CD4-positive, alpha-beta T cell treated with Interleukin-4 for 1 hour (primary cell): ENCODE measurements at regions not wholly inside any gene's neighbourhood (a gene's known extent, or its start where the extent isn't known, plus 50 kb on each side); places are given as distances from the start of the nearest gene placed in this dataset.
A peak's percentile ranks its signal among the peaks of the same experiment; 100 is the strongest.

ENCODE experiments used
- DNase-seq, 2 donors: peaks; one replicate each; pipeline ENCODE4 v3.0.0-alpha.2; 2020 to 2022

- DNase-seq, result no peak
These were observed 546.9 kb upstream of the GHITM start for GRCh38 chr10:83592337-83592935.

- peak in 1 of 2 donors; percentile 1 for DNase-seq
These were observed 535.6 kb upstream of the GHITM start for GRCh38 chr10:83603708-83604107.

- no peak for DNase-seq
These were observed 533.3 kb upstream of the GHITM start for GRCh38 chr10:83605783-83606630.

GRCh38 chr10:83607959-83608745 is 531.2 kb upstream of the GHITM start:
- DNase-seq, result no peak

- no peak for DNase-seq
These were observed 527.3 kb upstream of the GHITM start for GRCh38 chr10:83612050-83612449.

- no peak for DNase-seq
These were observed 526.6 kb upstream of the GHITM start for GRCh38 chr10:83612746-83613145.

- DNase-seq, result no peak
These were observed 522.1 kb upstream of the GHITM start for GRCh38 chr10:83617172-83617571.

GRCh38 chr10:83617692-83618545 is 521.4 kb upstream of the GHITM start:
- no peak for DNase-seq

- no peak for DNase-seq
These were observed 513.4 kb upstream of the GHITM start for GRCh38 chr10:83625831-83626360.

- DNase-seq, result no peak
These were observed 506.6 kb upstream of the GHITM start for GRCh38 chr10:83632701-83633100.

- no peak for DNase-seq
These were observed 505.8 kb upstream of the GHITM start for GRCh38 chr10:83633547-83633946.

- DNase-seq, result no peak
These were observed 502.5 kb upstream of the GHITM start for GRCh38 chr10:83636826-83637225.

- no peak for DNase-seq
These were observed 491.8 kb upstream of the GHITM start for GRCh38 chr10:83647526-83647925.

- no peak for DNase-seq
These were observed 491.1 kb upstream of the GHITM start for GRCh38 chr10:83648201-83648600.

- DNase-seq, result no peak
These were observed 489.8 kb upstream of the GHITM start for GRCh38 chr10:83649471-83649870.

GRCh38 chr10:83654689-83655088 is 484.6 kb upstream of the GHITM start:
- DNase-seq, result no peak

GRCh38 chr10:83656924-83657323 is 482.4 kb upstream of the GHITM start:
- no peak for DNase-seq

GRCh38 chr10:83657487-83657886 is 481.8 kb upstream of the GHITM start:
- no peak for DNase-seq

- DNase-seq, result no peak
These were observed 475.4 kb upstream of the GHITM start for GRCh38 chr10:83663918-83664317.

- no peak for DNase-seq
These were observed 472.5 kb upstream of the GHITM start for GRCh38 chr10:83666762-83667161.

GRCh38 chr10:83667594-83667993 is 471.7 kb upstream of the GHITM start:
- DNase-seq, result no peak

- DNase-seq, result no peak
These were observed 466.0 kb upstream of the GHITM start for GRCh38 chr10:83673316-83673715.
